ENCODE measurements at regions not wholly inside any gene's neighbourhood (a gene's known extent, or its start where the extent isn't known, plus 50 kb on each side); places are given as distances from the start of the nearest gene placed in this dataset.

DNA sequence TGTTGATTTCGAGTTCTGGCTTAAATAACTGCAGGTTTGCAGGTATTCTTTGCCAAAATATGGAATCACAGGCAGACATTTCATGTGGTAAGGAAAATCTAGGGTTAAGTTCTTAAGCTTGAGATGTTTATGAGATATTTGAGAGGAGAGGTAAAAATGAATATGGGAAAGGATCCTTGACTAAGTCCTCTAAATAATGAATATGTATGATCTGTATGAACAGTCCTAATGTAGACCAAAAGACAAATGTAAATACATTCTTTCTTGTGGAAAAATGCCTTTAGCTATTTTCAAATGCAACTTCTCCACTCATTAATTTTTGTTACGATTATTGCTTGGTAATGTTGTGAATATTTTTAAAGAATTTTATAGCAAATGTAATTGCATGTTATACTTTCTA is 1632.6 kb downstream of the SUCLG1 start:
- Histone ChIP-seq H3K9me3 (ENCODE audit: control insufficient read depth, insufficient read depth, low read length) (no peaks in the 10 kb centered on the region), H3K4me1 (ENCODE audit: insufficient read depth, low read length) (peaks cover 2% of the 10 kb centered on the region; the same call in 1 of the 2 replicates), H3K9ac (ENCODE audit: low read depth, low read length) (no peak overlapping the region), H3K36me3 (ENCODE audit: insufficient read depth, low read length) (no peaks in the 10 kb centered on the region)

DNA sequence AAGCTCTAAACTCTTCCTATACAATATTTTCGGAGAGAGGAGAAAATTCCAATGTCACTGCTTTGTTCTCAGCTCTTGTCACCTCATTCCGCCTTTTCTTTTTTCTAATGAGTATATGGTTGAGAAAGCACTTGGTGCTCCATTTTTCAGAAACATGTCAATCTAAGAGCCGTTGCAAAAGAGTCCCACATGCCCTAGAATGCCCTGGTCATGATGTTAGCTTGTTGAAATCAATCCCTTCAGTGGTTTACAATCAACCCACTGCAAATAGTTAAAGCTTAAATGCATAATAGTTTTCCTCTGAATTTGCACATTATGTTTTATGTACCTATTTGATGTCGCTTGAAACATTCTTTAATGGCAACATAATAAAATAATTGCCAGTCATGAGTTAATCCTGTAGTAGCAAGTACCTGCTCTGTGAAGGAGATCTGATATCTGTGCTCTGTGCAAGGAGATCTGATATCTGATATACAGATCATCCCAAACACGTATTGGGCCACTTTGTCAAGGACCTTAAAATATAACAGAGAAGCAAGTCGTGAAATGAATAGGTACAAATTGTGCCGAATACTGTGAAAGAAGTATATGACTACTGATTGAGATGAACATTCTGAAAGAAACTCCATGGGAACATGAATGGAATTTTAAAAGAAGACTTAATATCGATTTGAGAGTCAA is 1633.5 kb downstream of the SUCLG1 start:
- H3K9me3 ChIP-seq (ENCODE audit: control insufficient read depth, insufficient read depth, low read length) = no peaks in the 10 kb centered on the region
- H3K4me1 ChIP-seq (ENCODE audit: insufficient read depth, low read length) = no peaks in the 10 kb centered on the region
- H3K9ac ChIP-seq (ENCODE audit: low read depth, low read length) = no peak overlapping the region
- H3K36me3 ChIP-seq (ENCODE audit: insufficient read depth, low read length) = no peaks in the 10 kb centered on the region

DNA sequence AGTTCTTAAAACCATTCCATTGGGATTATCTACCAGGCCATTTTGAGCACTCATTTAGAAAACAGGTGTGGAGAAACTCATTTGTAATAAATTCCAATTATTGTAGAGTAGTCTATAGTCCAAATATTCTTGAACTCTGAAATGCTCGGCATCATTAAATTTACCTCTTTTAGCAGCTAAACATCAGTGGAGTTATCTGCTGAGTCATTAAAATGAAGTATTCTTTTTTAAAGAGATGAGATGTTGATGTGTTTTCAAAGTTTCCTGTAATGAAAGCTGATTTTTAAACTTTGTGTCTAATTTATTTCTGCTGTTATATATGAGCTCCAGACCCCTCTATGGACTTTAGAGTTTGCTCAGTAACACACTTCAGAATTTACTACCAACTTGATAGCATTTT is 1635.2 kb downstream of the SUCLG1 start:
- H3K36me3 ChIP-seq (ENCODE audit: insufficient read depth, low read length) = no peaks in the 10 kb centered on the region
- no peaks in the 10 kb centered on the region for H3K4me1 ChIP-seq (ENCODE audit: insufficient read depth, low read length)
- no peaks in the 10 kb centered on the region for H3K9me3 ChIP-seq (ENCODE audit: control insufficient read depth, insufficient read depth, low read length)
- no peak overlapping the region for H3K9ac ChIP-seq (ENCODE audit: low read depth, low read length)

DNA sequence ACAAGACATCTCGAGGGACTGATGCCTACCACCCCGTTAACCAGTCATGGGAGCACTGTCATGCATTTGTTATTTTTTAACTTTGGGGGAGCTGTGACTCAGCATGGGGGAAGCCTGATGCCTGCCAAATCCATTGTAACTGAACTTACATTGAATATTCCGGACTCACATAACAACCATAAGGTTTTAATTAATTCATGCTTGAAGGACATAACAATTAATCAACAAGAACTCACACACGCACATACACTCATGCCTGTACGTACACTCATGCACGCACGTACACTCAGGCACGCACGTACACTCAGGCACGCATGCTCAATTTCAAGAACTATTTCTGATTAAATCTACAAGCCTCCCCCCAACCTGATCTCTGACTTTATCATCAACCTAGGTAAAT is 1639.1 kb downstream of the SUCLG1 start:
- no peak overlapping the region for H3K9ac ChIP-seq (ENCODE audit: low read depth, low read length)
- H3K9me3 ChIP-seq (ENCODE audit: control insufficient read depth, insufficient read depth, low read length) = no peaks in the 10 kb centered on the region
- no peaks in the 10 kb centered on the region for H3K4me1 ChIP-seq (ENCODE audit: insufficient read depth, low read length)
- H3K36me3 ChIP-seq (ENCODE audit: insufficient read depth, low read length) = no peaks in the 10 kb centered on the region

DNA sequence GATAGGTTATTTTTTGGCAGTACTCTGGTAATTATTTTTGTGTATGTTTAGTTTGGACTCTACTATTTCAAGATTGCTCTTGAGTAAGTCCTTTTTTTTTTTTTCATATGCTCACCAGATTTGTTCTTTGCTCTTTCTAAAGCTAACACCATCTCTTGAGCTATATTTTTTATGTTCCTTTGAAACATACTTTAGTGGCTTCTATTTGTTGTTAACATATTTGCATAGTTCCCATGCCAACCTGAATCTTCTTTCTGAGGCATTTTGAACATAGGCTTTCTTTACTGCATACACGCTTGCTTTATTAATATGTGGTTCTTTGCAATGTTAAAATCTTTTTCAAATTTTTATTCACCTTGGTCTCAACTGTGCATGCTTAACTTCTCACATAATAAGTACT is 1644.9 kb downstream of the SUCLG1 start:
- Histone ChIP-seq H3K36me3 (ENCODE audit: insufficient read depth, low read length) (no peaks in the 10 kb centered on the region), H3K9ac (ENCODE audit: low read depth, low read length) (no peak overlapping the region), H3K4me1 (ENCODE audit: insufficient read depth, low read length) (no peaks in the 10 kb centered on the region)

DNA sequence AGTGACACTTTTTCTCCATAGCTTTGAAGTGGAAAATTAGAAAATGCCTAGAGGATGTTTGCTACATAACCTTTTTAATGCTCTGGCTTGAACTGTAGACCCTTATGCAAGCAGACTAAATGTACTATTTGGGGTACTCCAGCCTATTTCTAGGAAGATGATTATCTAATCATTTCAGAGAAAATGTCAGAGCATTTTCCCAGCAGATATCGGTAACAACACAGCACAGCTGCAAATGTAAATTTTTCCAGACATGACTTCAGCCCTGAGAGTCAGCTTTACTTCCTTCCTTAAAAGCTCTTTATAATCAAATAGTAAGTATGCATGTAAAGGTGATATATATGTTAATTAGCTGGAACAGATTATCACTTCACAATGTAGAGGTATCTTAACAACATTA is 1647.1 kb downstream of the SUCLG1 start:
- no peaks in the 10 kb centered on the region for H3K4me1 ChIP-seq (ENCODE audit: insufficient read depth, low read length)
- H3K9ac ChIP-seq (ENCODE audit: low read depth, low read length) = no peak overlapping the region
- H3K36me3 ChIP-seq (ENCODE audit: insufficient read depth, low read length) = no peaks in the 10 kb centered on the region
- no peaks in the 10 kb centered on the region for H3K9me3 ChIP-seq (ENCODE audit: control insufficient read depth, insufficient read depth, low read length)

More for the DNA sequence above, 1644.9 kb downstream of the SUCLG1 start:
- no peaks in the 10 kb centered on the region for H3K9me3 ChIP-seq (ENCODE audit: control insufficient read depth, insufficient read depth, low read length)

DNA sequence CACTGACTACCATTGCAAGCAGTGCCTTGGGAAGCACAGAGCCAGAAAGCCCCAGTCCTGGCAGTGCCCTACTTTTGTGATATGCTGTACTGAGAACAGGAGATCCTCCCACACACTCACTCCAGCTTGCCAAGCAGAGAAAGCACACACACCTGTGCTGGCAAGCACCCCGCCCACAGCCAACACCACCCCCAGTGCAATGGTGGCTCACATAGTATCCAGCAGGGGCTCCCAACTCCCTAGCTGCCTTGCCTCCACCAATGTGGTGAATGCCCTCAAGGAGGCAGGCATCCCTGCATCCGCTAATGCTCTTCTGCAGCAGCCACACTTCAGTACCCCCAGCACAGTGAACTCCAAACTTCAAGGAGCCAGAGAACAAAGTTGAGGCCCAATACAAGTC is 1655.8 kb downstream of the SUCLG1 start:
- peaks cover 7% of the 10 kb centered on the region; the same call in 1 of the 2 replicates for H3K9me3 ChIP-seq (ENCODE audit: control insufficient read depth, insufficient read depth, low read length)
- no peaks in the 10 kb centered on the region; the same call in 1 of the 2 replicates for H3K36me3 ChIP-seq (ENCODE audit: insufficient read depth, low read length)
- no peaks in the 10 kb centered on the region for H3K4me1 ChIP-seq (ENCODE audit: insufficient read depth, low read length)
- no peak overlapping the region for H3K9ac ChIP-seq (ENCODE audit: low read depth, low read length)

DNA sequence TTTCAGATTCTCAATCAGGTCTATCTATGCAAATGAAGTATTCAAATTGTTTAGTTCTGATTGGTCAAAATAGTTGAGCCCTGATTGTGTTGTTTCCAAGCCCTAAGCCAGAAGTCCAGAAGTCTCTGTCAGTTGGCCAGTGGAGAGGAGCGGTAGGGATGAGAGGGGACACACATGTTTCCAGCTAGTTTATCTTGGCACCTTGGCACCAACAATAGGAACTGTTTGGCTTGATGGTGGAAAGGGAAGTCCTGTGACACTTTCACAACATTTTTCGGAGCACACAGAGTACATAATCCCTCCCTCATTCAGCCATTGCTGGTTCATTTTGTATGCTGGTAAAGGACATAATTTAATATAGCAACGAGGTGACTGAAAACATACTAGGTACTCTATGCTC is 1661.6 kb downstream of the SUCLG1 start:
- H3K4me1 ChIP-seq (ENCODE audit: insufficient read depth, low read length) = no peaks in the 10 kb centered on the region; the same call in 1 of the 2 replicates
- no peaks in the 10 kb centered on the region for H3K9me3 ChIP-seq (ENCODE audit: control insufficient read depth, insufficient read depth, low read length)
- no peak overlapping the region for H3K9ac ChIP-seq (ENCODE audit: low read depth, low read length)
- no peaks in the 10 kb centered on the region for H3K36me3 ChIP-seq (ENCODE audit: insufficient read depth, low read length)

DNA sequence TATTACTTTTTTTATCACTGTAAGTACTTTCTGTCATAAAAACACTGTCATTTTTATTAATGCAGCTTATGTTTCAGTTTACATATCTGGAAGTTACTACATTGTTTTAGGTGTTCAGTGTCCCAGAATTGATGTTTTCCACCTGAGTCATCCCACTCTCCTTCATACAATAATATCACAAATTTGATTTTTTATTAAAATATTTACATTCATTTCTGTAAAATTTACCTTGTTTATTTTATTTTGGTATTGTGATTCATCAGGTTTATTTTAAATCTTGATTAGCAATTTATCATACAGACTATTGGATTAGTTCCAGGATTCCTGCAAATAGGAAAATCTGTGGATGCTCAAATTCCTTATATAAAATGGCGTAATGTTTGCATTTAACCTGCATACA is 1662.9 kb downstream of the SUCLG1 start:
- H3K9ac ChIP-seq (ENCODE audit: low read depth, low read length) = no peak overlapping the region
- no peaks in the 10 kb centered on the region for H3K9me3 ChIP-seq (ENCODE audit: control insufficient read depth, insufficient read depth, low read length)
- H3K4me1 ChIP-seq (ENCODE audit: insufficient read depth, low read length) = no peaks in the 10 kb centered on the region; the same call in 1 of the 2 replicates
- no peaks in the 10 kb centered on the region for H3K36me3 ChIP-seq (ENCODE audit: insufficient read depth, low read length)

DNA sequence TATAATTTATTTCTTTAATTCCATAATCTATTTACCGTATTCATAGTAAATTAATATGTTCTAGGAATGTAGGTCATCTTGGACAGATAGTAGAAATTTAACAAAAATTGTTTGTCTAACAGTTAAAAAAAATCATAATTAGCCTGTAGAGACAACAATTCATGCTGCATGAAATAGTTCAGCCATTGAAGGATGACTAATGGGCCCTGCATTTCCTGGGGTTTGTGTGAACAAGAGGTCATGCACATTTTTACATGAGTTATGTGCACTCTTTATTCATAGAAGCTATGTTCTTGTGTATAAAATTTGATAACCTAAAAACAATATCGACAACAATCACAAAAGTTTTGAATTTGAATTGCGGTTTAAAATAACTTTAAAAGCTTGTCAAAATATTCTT is 1663.6 kb downstream of the SUCLG1 start:
- H3K4me1 ChIP-seq (ENCODE audit: insufficient read depth, low read length) = no peaks in the 10 kb centered on the region; the same call in 1 of the 2 replicates
- H3K36me3 ChIP-seq (ENCODE audit: insufficient read depth, low read length) = no peaks in the 10 kb centered on the region
- H3K9ac ChIP-seq (ENCODE audit: low read depth, low read length) = no peak overlapping the region
- no peaks in the 10 kb centered on the region for H3K9me3 ChIP-seq (ENCODE audit: control insufficient read depth, insufficient read depth, low read length)

DNA sequence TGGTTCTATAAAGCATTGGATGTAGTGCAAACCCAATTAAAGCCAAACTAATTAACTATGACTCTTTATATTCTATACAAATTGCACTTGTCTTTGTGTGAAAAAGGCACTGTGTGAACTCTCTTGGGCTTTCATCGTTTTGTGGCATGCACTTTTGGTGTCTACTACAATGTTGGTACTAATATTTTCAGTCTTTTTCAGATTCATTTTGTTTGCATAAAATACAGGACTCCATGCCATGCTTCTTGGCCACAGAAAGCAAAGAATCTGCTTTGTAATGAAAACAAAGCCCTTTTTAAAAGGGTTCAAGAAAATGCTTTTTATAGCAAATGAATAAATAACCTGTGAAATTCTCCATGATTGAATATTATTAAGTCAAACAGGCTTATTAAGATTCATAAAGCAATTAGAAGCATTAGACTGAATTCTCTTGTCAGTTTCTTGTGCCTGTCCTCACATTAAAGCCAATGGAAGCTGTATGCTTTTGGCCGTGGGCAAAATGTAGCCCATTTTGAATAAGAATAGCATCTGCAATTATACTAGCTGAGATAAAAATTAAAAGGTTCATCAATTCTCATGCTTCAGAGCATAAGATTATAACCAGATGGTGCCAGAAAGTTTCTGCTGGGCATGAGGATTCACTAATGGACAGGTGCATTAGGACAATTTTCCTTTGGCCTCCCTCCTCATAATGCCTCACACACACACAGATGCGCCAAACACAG is 1665.2 kb downstream of the SUCLG1 start:
- H3K9me3 ChIP-seq (ENCODE audit: control insufficient read depth, insufficient read depth, low read length) = no peaks in the 10 kb centered on the region
- no peaks in the 10 kb centered on the region for H3K36me3 ChIP-seq (ENCODE audit: insufficient read depth, low read length)
- H3K9ac ChIP-seq (ENCODE audit: low read depth, low read length) = no peak overlapping the region
- no peaks in the 10 kb centered on the region; the same call in 1 of the 2 replicates for H3K4me1 ChIP-seq (ENCODE audit: insufficient read depth, low read length)

DNA sequence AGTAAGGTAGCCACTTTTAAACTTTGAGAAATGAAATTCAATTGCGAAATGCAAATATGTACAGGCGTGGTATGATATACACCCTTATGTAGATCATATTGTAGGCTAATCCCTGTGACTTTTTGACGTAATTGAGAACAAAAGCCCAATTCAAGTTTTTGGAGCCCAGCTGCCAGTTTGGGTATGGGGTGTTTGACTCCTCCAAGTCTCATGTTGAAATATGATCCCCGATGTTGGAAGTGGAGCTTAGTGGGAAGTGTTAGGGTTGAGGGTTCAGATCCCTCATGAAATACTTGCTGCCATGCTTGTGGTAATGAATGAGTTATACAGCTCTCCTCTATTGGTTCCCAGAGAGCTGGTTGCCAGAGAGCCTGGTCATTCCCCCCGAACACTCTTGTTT is 1666.8 kb downstream of the SUCLG1 start:
- H3K4me1 ChIP-seq (ENCODE audit: insufficient read depth, low read length) = no peaks in the 10 kb centered on the region; the same call in 1 of the 2 replicates
- H3K9me3 ChIP-seq (ENCODE audit: control insufficient read depth, insufficient read depth, low read length) = no peaks in the 10 kb centered on the region
- H3K36me3 ChIP-seq (ENCODE audit: insufficient read depth, low read length) = no peaks in the 10 kb centered on the region
- H3K9ac ChIP-seq (ENCODE audit: low read depth, low read length) = no peak overlapping the region

DNA sequence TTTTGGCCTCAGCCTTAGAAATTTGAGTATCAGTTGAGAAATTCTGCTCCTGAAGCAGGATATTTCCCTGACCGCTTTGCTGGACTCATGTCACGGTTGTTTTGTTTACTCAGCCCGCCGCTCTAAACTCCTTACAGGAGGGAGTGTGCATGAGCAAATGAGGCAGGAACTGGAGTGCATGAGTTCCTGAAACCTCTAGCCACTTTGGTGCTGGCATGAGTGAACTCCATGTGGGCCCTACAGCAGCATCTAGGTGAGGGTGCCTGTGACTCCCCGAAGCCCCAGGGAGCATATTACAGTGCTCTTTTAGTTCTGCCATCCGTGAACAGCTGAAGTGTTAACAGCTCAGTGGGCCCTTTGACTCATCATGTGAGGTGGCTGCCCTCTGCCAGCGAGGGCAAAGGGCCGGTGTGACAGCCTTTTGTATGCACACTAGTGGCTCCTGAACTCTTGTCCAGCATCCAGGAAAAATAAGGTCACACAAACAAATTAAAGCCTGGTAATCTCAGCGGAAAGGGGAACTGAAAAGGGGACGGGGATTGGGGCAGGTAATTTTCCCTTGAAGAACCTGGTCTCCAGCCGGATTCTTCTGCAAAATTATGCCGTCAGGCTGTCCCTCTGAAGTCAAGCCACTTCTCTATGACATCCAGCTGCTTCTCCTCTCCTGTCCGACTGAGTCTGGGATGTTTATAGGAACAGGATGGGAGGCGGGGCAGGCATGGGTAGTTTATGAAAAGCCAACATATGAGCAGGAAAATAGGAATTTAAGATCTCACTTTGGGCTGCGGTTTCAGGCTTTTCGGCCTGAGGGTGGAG is 1668.7 kb downstream of the SUCLG1 start:
- Histone ChIP-seq H3K36me3 (ENCODE audit: insufficient read depth, low read length) (no peaks in the 10 kb centered on the region), H3K9ac (ENCODE audit: low read depth, low read length) (no peak overlapping the region), H3K9me3 (ENCODE audit: control insufficient read depth, insufficient read depth, low read length) (no peaks in the 10 kb centered on the region), H3K4me1 (ENCODE audit: insufficient read depth, low read length) (no peaks in the 10 kb centered on the region)

DNA sequence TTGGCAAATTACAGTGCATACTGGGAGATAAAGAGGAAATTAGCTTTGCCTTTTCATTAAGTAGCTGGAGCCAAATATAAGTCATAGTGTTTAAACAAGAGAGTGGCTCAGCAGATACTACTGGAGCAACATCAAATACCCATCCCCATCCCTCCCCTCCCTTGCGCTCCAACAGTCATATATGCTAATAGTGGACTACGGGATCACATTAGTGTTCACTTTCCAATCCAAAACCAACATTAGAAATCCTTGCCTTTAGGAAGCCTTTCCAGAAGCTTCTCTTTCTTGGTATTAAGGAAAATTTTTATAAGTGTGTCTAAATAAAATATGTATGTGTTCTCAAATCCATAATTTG is 1669.3 kb downstream of the SUCLG1 start:
- Histone ChIP-seq H3K9ac (ENCODE audit: low read depth, low read length) (no peak overlapping the region), H3K4me1 (ENCODE audit: insufficient read depth, low read length) (no peaks in the 10 kb centered on the region), H3K36me3 (ENCODE audit: insufficient read depth, low read length) (no peaks in the 10 kb centered on the region), H3K9me3 (ENCODE audit: control insufficient read depth, insufficient read depth, low read length) (no peaks in the 10 kb centered on the region)
